HG02678 (cell line): ENCODE measurements at regions not wholly inside any gene's neighbourhood (a gene's known extent, or its start where the extent isn't known, plus 50 kb on each side); places are given as distances from the start of the nearest gene placed in this dataset.

Experiments used
- ATAC-seq: cut with Tn5 transposase; IDR thresholded peaks from one replicate; pipeline ENCODE4 v1.9.1; 2021; ENCODE audit warnings: mild to moderate bottlenecking, moderate library complexity; ENCODE audit not compliant: unreplicated experiment

DNA sequence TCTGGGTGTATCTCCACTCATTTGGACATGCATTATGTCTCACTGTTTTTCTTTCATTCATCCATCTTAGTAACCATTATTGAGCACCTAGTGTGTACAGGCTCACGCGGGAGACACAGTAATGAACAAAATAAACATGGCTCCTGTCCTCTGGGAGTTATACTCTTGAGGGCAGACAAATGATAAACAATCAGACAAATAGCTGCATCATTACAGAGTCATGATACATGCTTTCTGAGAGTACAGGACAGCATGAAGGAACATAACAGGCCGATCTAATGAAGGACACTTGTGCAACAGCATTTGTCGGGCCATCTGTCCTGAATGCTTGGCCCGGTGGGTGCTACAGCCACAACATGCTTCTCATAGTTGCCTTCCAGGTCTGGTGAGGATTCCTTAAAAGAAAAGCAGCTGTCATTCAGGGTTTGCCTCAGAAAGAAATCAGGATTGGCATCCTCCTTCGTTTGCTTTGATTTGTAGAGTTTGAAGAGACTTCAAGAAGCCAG, 77.2 kb upstream of the EGLN3 start:
- no peak for ATAC-seq

DNA sequence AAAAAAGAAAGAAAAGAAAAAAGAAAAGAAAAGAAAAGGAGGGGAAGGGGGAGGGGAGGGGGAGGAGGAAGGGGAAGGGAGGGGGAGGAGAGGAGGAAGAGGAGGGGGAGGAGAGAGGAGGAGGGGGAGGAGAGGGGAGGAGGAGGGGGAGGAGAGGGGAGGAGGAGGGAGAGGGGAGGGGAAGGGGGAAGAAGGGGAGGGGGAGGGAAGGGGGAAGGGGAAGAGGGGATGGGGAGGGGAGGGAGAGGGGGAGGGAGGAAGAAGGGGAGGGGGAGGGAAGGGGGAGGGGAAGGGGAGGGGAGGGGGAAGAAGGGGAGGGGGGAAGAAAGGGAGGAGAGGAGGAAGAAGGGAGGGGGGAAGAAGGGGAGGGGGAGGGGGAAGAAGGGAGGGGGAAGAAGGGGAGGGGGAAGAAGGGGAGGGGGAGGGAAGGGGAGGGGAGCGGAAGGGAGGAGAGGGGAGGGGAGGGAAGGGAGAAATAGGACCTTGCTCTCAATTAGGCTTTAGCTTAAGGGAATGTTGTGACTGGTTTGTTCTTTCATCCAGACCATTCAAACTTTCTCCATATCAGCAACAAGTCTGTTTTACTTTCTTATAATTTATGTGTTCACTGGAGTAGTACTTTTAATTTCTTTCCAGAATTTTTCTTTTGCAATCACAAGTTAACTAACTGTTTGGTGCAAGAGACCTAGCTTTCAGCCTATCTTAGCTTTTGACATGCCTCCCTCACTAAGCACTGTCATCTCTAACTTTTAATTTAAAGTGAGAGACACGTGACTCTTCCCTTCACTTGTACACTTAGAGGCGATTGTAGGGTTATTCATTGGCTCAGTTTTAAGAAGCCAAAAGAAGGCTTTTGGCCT, 76.5 kb upstream of the EGLN3 start:
- ATAC-seq = no peak

DNA sequence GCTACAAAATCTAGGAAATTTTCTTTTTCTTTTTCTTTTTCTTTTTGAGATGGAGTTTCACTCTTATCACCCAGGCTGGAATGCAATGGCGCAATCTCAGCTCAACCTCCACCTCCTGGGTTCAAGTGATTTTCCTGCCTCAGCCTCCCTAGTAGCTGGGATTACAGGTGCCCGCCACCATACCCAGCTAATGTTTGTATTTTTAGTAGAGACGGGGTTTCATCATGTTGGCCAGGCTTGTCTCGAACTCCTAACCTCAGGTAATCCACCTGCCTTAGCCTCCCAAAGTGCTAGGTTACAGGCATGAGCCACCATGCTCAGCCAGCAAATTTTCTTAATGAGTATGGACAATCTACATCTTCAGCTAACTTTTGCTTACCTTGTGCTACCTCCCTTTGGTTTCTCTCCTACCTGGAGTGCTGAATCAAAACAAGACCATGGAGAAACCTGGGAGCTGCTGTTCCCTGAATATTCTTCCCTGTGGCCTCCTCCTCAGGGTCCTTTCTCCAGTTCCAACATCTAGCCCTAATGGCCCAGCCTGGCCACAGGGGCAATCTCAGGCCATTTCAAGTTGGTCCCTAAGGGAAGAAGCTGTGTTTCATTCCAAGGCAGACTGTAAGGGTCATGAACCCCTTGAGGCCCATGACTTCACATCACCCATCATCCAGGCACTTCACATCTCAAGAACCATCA, 74.6 kb upstream of the EGLN3 start:
- no peak for ATAC-seq

DNA sequence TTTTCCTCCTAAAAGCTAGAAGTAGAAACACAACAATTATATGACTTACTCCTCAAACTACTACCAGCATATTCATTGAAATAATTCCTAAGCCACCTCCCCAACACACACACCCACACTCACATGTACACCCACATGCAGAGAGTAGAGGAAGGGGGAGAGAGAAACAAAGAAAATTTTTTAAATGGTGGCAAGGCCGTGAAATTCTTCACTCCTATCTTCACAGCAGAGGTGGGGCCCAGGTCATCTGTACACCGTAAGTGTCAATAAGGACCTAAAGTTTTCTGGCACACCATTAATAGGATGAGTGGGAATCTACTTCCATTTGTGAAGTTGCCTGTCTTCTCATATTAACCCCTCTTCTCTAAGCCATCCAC, 73.9 kb upstream of the EGLN3 start:
- ATAC-seq = no peak

DNA sequence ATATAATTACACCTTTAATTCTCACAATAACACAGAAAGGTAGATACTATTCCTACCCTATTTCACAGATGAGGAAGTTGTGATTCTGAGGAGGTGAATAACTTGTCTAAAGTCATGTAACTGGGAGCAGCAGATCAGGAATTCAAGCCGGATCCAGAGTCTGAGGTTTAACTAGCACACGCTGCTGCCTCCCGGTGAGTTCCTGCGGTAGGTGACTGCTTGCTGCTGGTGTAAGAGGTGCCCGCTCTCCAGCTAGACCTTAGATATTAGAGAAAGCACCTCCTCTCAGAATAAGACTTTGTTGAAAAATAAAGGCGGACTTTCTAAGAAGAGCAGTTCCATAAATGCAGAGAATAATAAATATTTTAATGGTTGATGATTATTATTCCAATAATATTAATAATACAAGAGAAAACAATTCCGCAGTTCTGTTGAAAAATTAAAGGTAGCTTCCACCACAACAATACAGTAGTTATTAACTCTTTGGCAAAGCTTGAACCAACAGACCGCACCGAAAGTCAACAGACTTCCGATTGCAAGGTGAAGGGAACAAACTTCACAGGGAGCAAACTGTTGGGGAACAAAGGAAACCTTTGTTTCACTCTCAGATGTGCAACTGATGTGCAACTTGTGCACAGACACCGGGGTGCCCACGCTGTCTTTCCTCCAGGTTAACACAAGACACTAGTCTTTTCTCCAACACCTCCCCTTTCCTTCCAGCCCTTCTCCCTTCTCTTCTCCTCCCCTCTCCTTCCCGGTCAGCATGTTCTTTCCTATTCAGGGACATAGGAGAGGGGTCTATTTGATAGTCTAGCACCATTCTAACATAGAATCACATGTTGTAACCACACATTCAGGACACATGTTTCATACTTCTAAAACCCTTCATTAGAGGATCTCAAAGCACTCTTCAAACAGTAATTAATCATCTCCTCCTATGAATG, 73.2 kb upstream of the EGLN3 start:
- no peak for ATAC-seq

DNA sequence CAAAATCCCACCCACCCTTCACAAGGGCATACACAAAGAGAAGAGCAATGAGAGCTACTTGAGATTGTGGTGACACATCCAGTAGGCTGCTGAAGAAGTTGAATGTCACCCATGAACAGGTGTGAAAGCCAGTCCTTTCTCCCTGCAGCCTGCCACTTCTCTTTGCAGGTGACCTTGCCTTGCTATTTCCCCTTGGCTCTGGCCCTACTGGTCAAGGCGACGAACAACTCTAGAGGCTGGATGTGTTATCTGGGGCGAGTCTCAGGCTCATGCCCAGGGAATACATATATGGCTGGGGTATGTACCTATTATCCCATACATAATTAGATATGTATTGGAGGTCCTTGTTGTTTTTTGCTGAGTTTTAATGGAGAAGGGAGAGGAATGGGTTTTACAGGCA, 70.2 kb upstream of the EGLN3 start:
- no peak for ATAC-seq

DNA sequence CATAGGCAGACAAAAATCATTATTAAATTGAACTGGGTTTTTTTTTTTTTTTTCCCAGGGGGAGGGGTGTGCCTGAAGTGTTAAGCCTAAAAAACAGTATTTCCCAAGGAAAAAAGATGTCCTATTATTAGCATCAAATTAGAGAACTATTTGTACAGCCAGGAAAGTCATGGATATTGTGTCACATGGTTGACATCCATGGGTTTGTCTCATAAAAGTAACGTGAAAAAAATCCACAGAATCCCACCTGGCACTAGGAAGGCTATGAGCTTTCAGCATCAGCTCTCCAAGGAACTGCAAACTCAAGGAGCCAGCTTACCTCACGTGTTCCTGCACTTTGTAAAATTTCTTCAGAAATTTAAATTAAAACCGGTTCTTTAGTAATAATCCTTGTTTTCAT, 69.1 kb upstream of the EGLN3 start:
- ATAC-seq = no peak

DNA sequence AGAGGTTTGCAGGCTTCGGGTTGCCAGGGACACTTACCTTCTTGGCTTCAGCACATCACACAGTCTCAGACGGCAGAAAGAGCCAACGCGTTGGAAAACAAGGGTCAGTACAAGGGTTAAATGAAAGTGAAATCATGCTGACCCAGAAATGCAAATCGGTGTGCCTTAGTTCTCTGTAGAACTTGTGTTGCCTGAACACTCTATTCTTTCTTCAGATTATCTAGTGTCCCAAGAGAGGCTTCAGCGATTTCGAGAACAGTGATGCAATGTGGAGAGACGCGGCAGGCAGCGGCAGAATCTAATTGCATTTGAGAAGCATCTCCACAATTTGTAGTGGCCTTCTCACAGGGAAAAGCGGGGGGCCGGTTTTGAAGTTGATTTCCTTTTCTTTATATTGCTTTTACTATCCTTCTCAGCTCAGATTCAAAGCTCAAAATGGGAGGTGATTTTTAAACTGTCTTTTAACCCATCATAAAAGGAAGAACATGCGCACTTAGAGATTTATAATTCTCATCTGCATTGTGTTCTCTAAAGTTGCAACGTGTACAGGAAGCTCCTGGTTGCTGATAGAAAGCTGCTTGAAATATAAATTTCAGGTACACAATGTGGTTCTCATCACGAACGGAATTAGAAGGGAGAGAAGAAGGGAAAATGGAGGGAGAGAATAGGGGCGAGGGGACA, 67.8 kb upstream of the EGLN3 start:
- ATAC-seq = peak; percentile 81

DNA sequence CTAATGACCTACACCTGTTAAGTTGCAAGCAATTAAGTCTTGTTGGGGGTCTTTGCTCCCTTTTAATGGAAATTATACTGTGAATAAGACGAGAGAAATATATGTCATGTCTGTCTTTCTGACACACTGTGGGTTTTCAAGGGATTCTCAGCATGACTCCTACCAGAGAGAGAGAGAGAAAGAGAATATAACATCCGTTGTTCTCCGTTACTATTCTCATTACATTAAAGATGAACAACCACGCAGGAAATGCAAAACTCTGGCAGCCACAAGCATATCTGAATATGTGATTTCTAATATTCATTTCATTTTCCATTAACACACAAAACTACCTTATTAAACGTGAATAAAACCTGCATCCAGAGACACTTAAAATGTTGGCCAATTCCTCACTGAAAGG, 67.3 kb upstream of the EGLN3 start:
- peak; percentile 27 for ATAC-seq

DNA sequence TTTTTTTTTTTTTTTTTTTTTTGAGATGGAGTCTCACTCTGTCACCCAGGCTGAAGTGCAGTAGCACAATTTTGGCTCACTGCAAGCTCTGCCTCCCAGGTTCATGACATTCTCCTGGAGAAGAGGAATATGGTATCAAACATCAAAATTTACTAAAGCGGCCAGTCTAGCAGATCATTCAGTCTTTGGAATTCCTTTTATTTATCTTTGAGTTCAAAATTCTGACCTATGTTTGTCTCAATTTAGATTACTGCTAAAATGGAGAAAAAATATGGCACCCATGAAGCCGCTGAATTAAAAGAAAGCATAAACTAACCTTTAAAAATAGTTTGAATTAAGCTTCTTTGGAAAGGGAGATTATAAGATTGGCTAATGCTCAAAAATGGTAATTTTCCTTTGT, 64.5 kb upstream of the EGLN3 start:
- ATAC-seq = no peak

DNA sequence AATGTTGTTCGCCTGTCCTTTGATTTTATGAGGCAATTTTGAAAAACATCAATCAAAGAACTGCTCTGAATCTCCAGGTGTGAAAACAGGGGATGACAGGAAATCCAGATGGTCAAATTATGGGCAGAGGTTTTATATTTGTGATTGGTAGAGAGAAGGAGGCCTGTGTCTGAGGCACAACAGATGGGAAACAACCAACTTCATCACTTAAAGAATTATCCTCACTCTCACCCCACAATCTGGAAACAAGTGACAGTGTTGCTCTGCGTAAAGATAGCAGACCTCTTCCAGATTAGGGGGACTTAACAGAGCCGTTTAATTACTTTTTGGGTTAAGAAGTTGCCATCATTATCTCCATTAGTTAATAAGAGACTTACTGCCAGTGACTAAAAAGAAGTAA, 64.1 kb upstream of the EGLN3 start:
- no peak for ATAC-seq

DNA sequence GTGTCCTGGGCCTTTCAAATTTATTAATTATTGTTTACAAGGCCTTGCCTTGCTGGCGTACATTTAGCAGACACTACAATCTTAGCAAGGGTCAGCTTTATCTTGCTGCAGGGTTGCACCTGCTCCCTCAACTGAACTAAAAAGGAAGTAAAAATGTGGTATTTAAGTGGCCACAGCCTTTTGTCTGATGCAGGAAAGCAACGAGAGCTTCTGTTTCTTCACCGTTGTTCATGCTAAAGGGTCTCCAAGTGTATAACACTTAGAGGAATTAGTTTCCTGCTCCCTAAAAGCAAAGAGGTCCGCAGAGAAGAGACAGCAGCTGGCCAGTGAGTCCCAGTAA, 62.8 kb upstream of the EGLN3 start:
- peak; percentile 50 for ATAC-seq

DNA sequence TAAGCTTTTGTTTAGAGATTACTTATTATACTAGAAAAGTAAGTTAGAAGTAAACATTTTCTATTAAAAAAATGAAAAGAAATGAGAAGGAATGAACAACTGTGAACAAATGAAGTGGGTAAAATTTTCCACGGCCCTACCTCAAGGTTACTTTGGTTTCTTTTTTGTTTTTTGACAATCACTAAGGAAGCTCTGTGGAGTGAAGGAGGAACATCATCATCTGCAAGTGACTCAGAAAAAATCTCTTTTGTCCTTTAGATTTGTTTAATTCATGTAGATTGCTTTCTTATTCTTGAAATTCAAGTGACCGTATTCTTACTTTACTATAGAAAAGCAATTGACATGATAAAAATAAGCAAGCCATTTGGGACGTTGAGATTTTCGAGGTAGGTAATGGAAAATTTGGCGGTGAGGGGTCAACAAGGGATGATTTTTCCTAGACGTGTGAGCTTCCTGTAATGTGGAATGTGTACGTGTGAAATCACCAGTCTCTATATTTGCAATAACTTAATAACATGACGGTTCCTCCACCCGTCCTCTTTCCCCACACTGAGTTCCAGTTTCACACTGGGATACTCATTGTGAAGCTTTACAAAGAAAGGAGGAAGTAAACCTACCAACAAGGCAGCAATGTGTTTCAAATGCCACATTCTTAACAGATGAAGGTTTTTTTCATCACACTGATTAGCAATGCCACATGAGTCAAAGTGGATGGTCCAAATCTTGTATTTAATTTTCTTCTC, 62.3 kb upstream of the EGLN3 start:
- ATAC-seq = peak; percentile 80

DNA sequence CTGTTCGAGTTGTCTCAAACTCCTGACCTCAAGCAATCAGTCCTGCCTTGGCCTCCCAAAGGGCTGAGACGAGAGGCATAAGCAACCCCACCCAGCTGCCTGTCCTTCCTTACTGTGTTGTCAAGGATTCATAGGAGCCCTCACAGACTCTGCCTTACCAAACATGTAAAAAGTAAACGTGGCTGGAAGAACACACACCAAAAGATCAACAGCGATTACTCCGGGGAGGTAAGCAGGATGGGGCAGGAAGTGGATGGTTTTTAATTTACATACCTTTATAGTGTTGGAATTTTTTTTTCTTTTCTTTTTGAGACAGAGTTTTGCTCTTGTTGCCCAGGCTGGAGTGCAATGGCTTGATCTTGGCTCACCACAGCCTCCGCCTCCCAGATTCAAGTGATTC, 61.5 kb upstream of the EGLN3 start:
- no peak for ATAC-seq

DNA sequence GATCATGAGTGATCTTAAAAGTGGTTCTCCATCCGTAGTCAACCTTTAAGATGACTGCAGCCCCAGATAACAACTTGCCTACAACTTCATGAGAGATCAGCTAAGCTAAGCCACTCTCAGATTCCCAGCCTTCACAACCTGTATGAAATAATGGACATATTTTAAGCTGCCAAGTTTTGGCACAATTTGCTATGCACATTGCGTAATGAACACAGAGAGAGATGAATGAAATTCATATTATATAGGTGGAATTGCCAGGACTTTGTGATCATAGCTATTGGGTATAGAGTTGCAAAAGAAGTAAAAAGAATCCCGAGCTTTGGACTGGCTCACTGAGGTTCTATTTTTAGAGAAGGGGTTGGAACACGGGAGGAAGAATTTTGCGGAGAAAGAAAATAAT, 59.1 kb upstream of the EGLN3 start:
- ATAC-seq = no peak

DNA sequence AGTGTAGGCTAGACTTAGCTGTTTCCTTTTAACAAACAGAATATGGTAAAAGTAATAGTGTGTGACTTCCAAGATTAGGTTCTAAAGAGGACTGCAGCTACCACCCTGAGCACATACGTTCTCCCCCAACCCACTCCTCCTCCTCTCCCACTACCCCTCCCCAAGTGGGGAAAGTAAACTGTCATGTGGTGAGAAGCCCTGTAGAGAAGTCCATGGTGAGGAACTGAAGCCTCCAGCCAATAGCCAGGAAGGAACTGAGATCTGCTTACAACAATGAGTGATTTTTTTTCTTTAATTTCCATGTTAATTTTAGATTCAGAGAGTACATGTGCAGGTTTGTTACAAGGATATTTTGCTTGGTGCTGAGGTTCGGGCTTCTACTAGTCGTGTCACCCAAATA, 57.0 kb upstream of the EGLN3 start:
- no peak for ATAC-seq

DNA sequence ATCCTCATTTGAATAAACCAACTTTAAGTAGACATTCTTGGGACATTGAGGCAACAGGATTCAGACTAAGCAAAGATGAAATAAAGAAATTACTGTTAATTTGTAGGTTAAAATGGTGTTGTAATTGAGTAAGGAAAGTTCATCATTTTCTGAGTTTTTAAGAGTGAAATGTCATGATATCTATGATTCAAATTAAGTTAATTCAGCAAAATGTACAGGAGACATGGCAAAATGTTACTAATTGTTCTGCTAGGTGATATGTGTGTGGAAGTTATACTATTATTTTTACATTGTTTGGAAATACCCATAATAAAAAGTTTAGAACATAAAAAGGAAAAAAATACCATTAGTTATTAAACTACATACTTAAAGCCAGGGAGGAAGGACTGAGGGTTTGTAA, 55.0 kb upstream of the EGLN3 start:
- ATAC-seq = no peak

DNA sequence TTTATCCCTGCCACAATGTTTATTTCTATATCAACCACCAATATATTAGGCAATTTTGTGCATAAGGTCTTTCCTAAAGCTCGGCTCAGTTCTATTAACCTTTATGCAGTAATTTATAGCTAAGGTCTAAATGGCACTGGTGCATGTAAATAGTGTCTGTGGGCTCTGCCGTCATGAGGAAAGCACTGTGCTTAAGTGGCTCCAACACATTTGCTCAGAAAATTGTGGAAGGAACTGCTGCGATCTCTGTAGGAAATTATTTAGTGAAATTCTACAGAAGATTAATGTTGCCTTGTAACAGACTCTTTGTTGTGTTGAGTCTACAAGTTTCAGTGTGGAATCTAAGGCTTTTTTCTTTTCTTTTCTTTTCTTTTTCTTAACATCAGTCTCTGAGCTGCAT, 54.0 kb upstream of the EGLN3 start:
- no peak for ATAC-seq

DNA sequence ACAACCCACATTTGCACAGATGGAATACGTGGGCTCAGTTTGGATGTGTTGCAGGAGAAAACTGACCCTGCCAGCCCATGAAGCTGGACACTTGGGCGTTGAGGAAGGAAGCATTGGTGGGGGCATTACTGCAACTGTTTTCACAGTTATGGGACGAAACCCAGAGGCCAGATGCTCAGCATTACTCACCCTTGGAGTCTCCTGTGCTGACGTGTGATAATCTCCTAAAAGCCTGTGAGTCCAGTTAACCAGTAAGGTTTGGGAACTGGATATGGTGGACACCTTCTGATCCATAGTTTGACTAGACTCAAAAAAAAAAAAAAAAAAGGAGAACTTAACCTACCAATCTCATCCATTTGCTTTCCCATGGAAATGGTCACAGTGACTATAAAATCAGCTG, 52.8 kb upstream of the EGLN3 start:
- no peak for ATAC-seq

DNA sequence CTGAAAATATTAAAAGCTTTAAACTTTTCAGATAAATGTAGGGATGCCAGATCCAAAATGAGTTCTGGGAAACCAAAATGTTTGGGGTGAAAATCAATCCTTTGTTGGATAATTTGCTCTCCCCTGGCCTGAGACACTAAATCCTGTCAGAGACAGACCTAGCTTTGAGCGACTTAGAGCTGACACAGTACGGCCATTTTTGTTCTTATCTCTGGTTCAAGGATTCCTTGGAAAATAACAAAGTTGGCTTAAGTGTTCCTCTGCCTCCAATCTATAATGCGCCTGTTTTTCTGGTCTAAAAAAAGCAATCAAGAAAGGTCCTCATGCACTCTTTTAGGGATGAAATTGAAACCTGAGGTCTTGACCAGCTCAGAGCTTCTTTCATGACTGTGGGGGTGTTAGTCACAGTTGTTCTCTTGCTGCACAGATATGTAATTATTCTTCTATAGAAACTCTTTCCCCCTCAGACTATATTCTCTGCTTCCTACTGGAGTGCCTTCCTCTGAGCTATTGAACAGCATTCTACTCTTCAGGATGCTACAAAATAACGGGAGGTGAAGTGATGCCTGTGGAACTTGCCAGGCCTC, 52.3 kb upstream of the EGLN3 start:
- no peak for ATAC-seq
